IMR-90 (cell line): ENCODE measurements at regions not wholly inside any gene's neighbourhood (a gene's known extent, or its start where the extent isn't known, plus 50 kb on each side); places are given as distances from the start of the nearest gene placed in this dataset.

Source experiments
- ATAC-seq: fragments of 200-7000 bp; cut with Tn5 transposase; 2 replicates; pipeline ENCODE4 v1.9.1; 2020; ENCODE audit warnings: low read depth, mild to moderate bottlenecking, moderate library complexity
- BruUV-seq: library from RNA; stranded (reverse); fragments of 400-500 nt; replicated peaks from 2 replicates; lab custom pipeline; 2021; lab: Mats Ljungman, UMichigan
- CTCF ChIA-PET: fragments of 300-600 bp; formaldehyde crosslinking; extraction: SDS; loops from one replicate; lab custom pipeline; 2021; ENCODE audit warnings: antibody characterized with exemption; lab: Yijun Ruan, JAX
- POLR2A ChIA-PET: fragments of 300-600 bp; sonication (Branson Sonifier 250); formaldehyde crosslinking; loops from one replicate; lab custom pipeline; 2022; ENCODE audit warnings: antibody characterized with exemption; ENCODE audit not compliant: unreplicated experiment; lab: Charles Lee
- DNase-seq: peaks from one replicate; pipeline ENCODE4 v3.0.0; 2013
- H2AFZ ChIP-seq: replicated peaks from 2 replicates; pipeline ENCODE3; 2013; ENCODE audit warnings: low read length, mild to moderate bottlenecking; ENCODE audit not compliant: poor library complexity
- H2AK5ac ChIP-seq: 2 replicates; pipeline ENCODE4 v1.6.1; 2013; ENCODE audit warnings: low read depth, low read length, inconsistent platforms
- H2AK9ac ChIP-seq: replicated peaks from 2 replicates; pipeline ENCODE3; 2013; ENCODE audit warnings: mild to moderate bottlenecking, low read depth, low read length, moderate library complexity; ENCODE audit not compliant: poor library complexity
- H2BK120ac ChIP-seq: 2 replicates; pipeline ENCODE4 v1.6.1; 2013; ENCODE audit warnings: low read depth, low read length, inconsistent platforms
- H2BK15ac ChIP-seq: 3 replicates; pipeline ENCODE4 v1.6.1; 2013; ENCODE audit warnings: low read depth, low read length, inconsistent platforms
- H2BK20ac ChIP-seq: 2 replicates; pipeline ENCODE4 v1.6.1; 2013; ENCODE audit warnings: low read depth, mild to moderate bottlenecking, inconsistent platforms, low read length, moderate library complexity
- H2BK5ac ChIP-seq: 2 replicates; pipeline ENCODE4 v1.6.1; 2013; ENCODE audit warnings: mild to moderate bottlenecking, low read depth, low read length, inconsistent platforms; ENCODE audit not compliant: poor library complexity, severe bottlenecking
- H3K14ac ChIP-seq: replicated peaks from 2 replicates; pipeline ENCODE4 v1.6.1; 2013; ENCODE audit warnings: low read depth, low read length, inconsistent platforms
- H3K18ac ChIP-seq: 2 replicates; pipeline ENCODE4 v1.6.1; 2013; ENCODE audit warnings: low read depth, low read length, control low read depth
- H3K23ac ChIP-seq: 2 replicates; pipeline ENCODE4 v1.6.1; 2013; ENCODE audit warnings: low read depth, low read length, inconsistent platforms
- H3K27ac ChIP-seq: 2 replicates; pipeline ENCODE4 v1.5.1; 2013; ENCODE audit warnings: mild to moderate bottlenecking, control low read depth, low read length; ENCODE audit not compliant: insufficient read depth
- H3K27me3 ChIP-seq: 2 replicates; pipeline ENCODE4 v1.6.1; 2013; ENCODE audit warnings: low read length; ENCODE audit not compliant: control insufficient read depth, insufficient read depth
- H3K36me3 ChIP-seq: 2 replicates; pipeline ENCODE4 v1.6.1; 2013; ENCODE audit warnings: low read length, mixed read lengths; ENCODE audit not compliant: control insufficient read depth, insufficient read depth
- H3K4ac ChIP-seq: 2 replicates; pipeline ENCODE4 v1.6.1; 2013; ENCODE audit warnings: low read depth, low read length, inconsistent platforms
- H3K4me1 ChIP-seq: 2 replicates; pipeline ENCODE4 v1.6.1; 2013; ENCODE audit warnings: low read length, mixed read lengths; ENCODE audit not compliant: control insufficient read depth, insufficient read depth
- H3K4me2 ChIP-seq: 2 replicates; pipeline ENCODE4 v1.6.1; 2013; ENCODE audit warnings: low read depth, mild to moderate bottlenecking, control low read depth, low read length, moderate library complexity
- H3K4me3 ChIP-seq: 2 replicates; pipeline ENCODE4 v1.5.1; 2013; ENCODE audit warnings: low read depth, mild to moderate bottlenecking, control low read depth, low read length, moderate library complexity; ENCODE audit not compliant: insufficient read depth
- H3K56ac ChIP-seq: 2 replicates; pipeline ENCODE4 v1.6.1; 2013; ENCODE audit warnings: low read length, inconsistent platforms; ENCODE audit not compliant: insufficient read depth; ENCODE audit errors: extremely low read depth
- H3K79me1 ChIP-seq, 2 experiments: 2 replicates each; pipeline ENCODE4 v1.6.1; 2013; ENCODE audit warnings: low read length in 2 of 2, inconsistent platforms in 1 of 2, low read depth in 1 of 2
- H3K9ac ChIP-seq: 2 replicates; pipeline ENCODE4 v1.6.1; 2013; ENCODE audit warnings: low read depth, low read length, control low read depth
- H3K9me1 ChIP-seq: 2 replicates; pipeline ENCODE4 v1.6.1; 2013; ENCODE audit warnings: low read length, inconsistent platforms; ENCODE audit not compliant: insufficient read depth
- H3K9me3 ChIP-seq: 2 replicates; pipeline ENCODE4 v1.6.1; 2013; ENCODE audit warnings: low read length; ENCODE audit not compliant: control insufficient read depth, insufficient read depth
- H4K20me1 ChIP-seq: 2 replicates; pipeline ENCODE4 v1.6.1; 2013; ENCODE audit warnings: low read length, inconsistent platforms; ENCODE audit not compliant: insufficient read depth
- H4K5ac ChIP-seq: 2 replicates; pipeline ENCODE4 v1.6.1; 2013; ENCODE audit warnings: mild to moderate bottlenecking, low read depth, low read length, control low read depth
- H4K8ac ChIP-seq, 2 experiments: 2 replicates each; pipeline ENCODE4 v1.6.1; 2013; ENCODE audit warnings: low read depth in 2 of 2, low read length in 2 of 2, control low read depth in 1 of 2, inconsistent platforms in 1 of 2
- H4K91ac ChIP-seq: 2 replicates; pipeline ENCODE4 v1.6.1; 2013; ENCODE audit warnings: low read depth, low read length, inconsistent platforms; ENCODE audit not compliant: insufficient read depth
- BHLHE40 ChIP-seq: fragments of 150-350 bp; IDR thresholded peaks from 2 replicates; pipeline ENCODE4 v1.6.1; 2016; ENCODE audit warnings: mild to moderate bottlenecking, low read depth, low read length
- CEBPB ChIP-seq: IDR thresholded peaks from 2 replicates; pipeline ENCODE4 v1.6.1; 2012; ENCODE audit warnings: low read depth, low read length, improper control_type of control experiment
- CHD1 ChIP-seq: IDR thresholded peaks from 2 replicates; pipeline ENCODE4 v1.6.1; 2012; ENCODE audit warnings: low read depth, low read length, improper control_type of control experiment
- ELK1 ChIP-seq: fragments of 150-350 bp; IDR thresholded peaks from 2 replicates; pipeline ENCODE4 v1.6.1; 2016; ENCODE audit warnings: low read depth, mild to moderate bottlenecking, low read length, moderate library complexity, borderline replicate concordance
- MAFK ChIP-seq: IDR thresholded peaks from 2 replicates; pipeline ENCODE4 v1.6.1; 2012; ENCODE audit warnings: low read depth, low read length, improper control_type of control experiment
- MXI1 ChIP-seq: IDR thresholded peaks from 2 replicates; pipeline ENCODE4 v1.6.1; 2012; ENCODE audit warnings: low read depth, mild to moderate bottlenecking, low read length, moderate library complexity, borderline replicate concordance
- POLR2A ChIP-seq: IDR thresholded peaks from 2 replicates; pipeline ENCODE4 v1.6.1; 2012; ENCODE audit warnings: mild to moderate bottlenecking, low read depth, low read length
- RCOR1 ChIP-seq: IDR thresholded peaks from 2 replicates; pipeline ENCODE4 v1.6.1; 2012; ENCODE audit warnings: mild to moderate bottlenecking, low read length, improper control_type of control experiment; ENCODE audit not compliant: insufficient replicate concordance
- RFX5 ChIP-seq: IDR thresholded peaks from 2 replicates; pipeline ENCODE4 v1.8.0; 2012; ENCODE audit warnings: low read depth, mild to moderate bottlenecking, low read length, moderate library complexity
- WGBS, 2 experiments: methylation state at CpG; one replicate each; pipeline versions ENCODE4 v1.1.5 to v1.1.7; 2013; ENCODE audit warnings: missing lambda C conversion rate in 2 of 2; ENCODE audit not compliant: insufficient read length in 1 of 2; ENCODE audit errors: extremely low coverage in 2 of 2; 5-methylcytosine and 5-hydroxymethylcytosine counted together
- dilution Hi-C: fragments of 300-500 bp; cut with HindIII; formaldehyde crosslinking; loops from one replicate; pipeline ENCODE4 v1.14.3; 2018; ENCODE audit warnings: low sequenced_read_pairs; ENCODE audit not compliant: unreplicated experiment
- in situ Hi-C: fragments of 300-500 bp; cut with MboI; formaldehyde crosslinking; loops from 3 replicates; pipeline ENCODE4 v1.14.3; 2019; ENCODE audit warnings: low sequenced_read_pairs, inconsistent platforms, mixed read lengths
- intact Hi-C: fragments of 100-400 bp; cut with micrococcal nuclease; formaldehyde crosslinking; loops from 2 replicates; pipeline ENCODE4 v1.10.0; 2022
- TF ChIP-seq, protein P1 (sequence below): conservative IDR thresholded peaks from 2 replicates; pipeline ENCODE4 v1.5.1; 2012; ENCODE audit warnings: mild to moderate bottlenecking, low read depth, low read length, improper control_type of control experiment

DNA sequence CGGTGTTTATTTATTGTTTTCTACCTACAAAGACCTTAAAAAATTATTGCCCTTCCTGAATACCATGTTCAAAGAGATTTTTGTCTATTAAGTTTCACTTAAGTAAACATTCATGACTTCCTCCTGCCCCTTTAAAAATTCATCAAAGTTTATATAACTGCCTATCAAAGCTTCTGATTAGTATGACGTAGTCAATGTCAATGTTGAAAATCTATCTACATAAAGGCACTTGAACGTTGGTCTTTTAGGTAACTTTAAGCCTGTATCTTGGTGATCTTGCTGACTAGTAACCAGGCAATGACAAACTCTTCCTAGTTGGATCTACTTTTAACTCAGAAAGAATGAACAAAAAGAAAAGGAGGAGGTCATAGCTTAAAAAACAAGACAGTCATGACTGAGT lies 97.2 kb downstream of the MAIP1 start:
- Histone ChIP-seq H3K4ac (no peak overlapping the region), H3K14ac (no peak overlapping the region), H4K20me1 (no peaks in the 10 kb centered on the region), H3K18ac (no peak overlapping the region), H3K27me3 (peaks cover 1% of the 10 kb centered on the region), H3K9ac (no peak overlapping the region), H2AK9ac (no peak overlapping the region), H2AFZ (no peak overlapping the region), H4K8ac (no peak overlapping the region), H4K91ac (no peak overlapping the region), H3K23ac (no peak overlapping the region), H2BK20ac (no peak overlapping the region), H4K5ac (no peak overlapping the region), H2BK120ac (no peak overlapping the region), H3K56ac (no peak overlapping the region), H3K4me1 (no peaks in the 10 kb centered on the region), H3K4me3 (no peak overlapping the region), H2BK15ac (no peak overlapping the region), H3K27ac (no peak overlapping the region), H3K4me2 (no peak overlapping the region), H3K9me1 (no peaks in the 10 kb centered on the region), H2AK5ac (no peak overlapping the region), H3K9me3 (peaks cover 2% of the 10 kb centered on the region; the same call in 1 of the 2 replicates), H3K36me3 (no peaks in the 10 kb centered on the region), H2BK5ac (no peak overlapping the region), H3K79me1 (no peaks in the 10 kb centered on the region)
- TF ChIP-seq RCOR1 (no peak), POLR2A (no peak), ELK1 (no peak), MAFK (no peak), CHD1 (no peak), MXI1 (no peak), BHLHE40 (no peak), CEBPB (no peak), RFX5 (no peak)
- TF ChIP-seq, protein P1, sequence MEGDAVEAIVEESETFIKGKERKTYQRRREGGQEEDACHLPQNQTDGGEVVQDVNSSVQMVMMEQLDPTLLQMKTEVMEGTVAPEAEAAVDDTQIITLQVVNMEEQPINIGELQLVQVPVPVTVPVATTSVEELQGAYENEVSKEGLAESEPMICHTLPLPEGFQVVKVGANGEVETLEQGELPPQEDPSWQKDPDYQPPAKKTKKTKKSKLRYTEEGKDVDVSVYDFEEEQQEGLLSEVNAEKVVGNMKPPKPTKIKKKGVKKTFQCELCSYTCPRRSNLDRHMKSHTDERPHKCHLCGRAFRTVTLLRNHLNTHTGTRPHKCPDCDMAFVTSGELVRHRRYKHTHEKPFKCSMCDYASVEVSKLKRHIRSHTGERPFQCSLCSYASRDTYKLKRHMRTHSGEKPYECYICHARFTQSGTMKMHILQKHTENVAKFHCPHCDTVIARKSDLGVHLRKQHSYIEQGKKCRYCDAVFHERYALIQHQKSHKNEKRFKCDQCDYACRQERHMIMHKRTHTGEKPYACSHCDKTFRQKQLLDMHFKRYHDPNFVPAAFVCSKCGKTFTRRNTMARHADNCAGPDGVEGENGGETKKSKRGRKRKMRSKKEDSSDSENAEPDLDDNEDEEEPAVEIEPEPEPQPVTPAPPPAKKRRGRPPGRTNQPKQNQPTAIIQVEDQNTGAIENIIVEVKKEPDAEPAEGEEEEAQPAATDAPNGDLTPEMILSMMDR: no peak
- ATAC-seq (no peak), DNase-seq (no peak)
- no TSS peak for BruUV-seq
- dilution Hi-C loops (no loop called here), intact Hi-C loops (no loop called here), in situ Hi-C loops (no loop called here)
- POLR2A ChIA-PET: no interaction called here
- no CpG with 5 or more reads among the region's 3 CpGs for WGBS, 2 experiments
- CTCF ChIA-PET: no interaction called here
